SK-N-SH treated with all-trans-retinoic acid at 6 μM for 48 hours (cell line): ENCODE measurements at regions not wholly inside any gene's neighbourhood (a gene's known extent, or its start where the extent isn't known, plus 50 kb on each side); places are given as distances from the start of the nearest gene placed in this dataset.

ENCODE experiments used
- ATAC-seq: fragments of 200-7000 bp; cut with Tn5 transposase; 3 replicates; pipeline ENCODE4 v1.9.1; 2020; ENCODE audit warnings: mild to moderate bottlenecking, moderate library complexity
- ARNTL ChIP-seq: fragments of 450-650 bp; formaldehyde crosslinking; IDR thresholded peaks from 2 replicates; pipeline ENCODE4 v1.5.0; 2020; ENCODE audit warnings: low read depth, mild to moderate bottlenecking, moderate library complexity, borderline replicate concordance
- CSDC2 ChIP-seq: fragments of 250-450 bp; sonication (Bioruptor Pico); IDR thresholded peaks from 2 replicates; pipeline ENCODE4 v1.5.0; 2020; ENCODE audit warnings: mild to moderate bottlenecking, moderate library complexity
- CSRNP3 ChIP-seq: fragments of 250-450 bp; sonication (Bioruptor Pico); IDR thresholded peaks from 2 replicates; pipeline ENCODE4 v1.5.1; 2021; ENCODE audit warnings: mild to moderate bottlenecking, moderate library complexity
- GLIS3 ChIP-seq: fragments of 250-450 bp; sonication (Bioruptor Pico); IDR thresholded peaks from 2 replicates; pipeline ENCODE4 v1.5.0; 2020; ENCODE audit warnings: mild to moderate bottlenecking, moderate library complexity
- ISL1 ChIP-seq: fragments of 250-450 bp; sonication (Bioruptor Pico); IDR thresholded peaks from 2 replicates; pipeline ENCODE4 v2.1.2; 2022; ENCODE audit warnings: mild to moderate bottlenecking, moderate library complexity
- OSR1 ChIP-seq: fragments of 250-450 bp; sonication (Bioruptor Pico); IDR thresholded peaks from 2 replicates; pipeline ENCODE4 v1.8.0; 2022; ENCODE audit warnings: moderate library complexity, mild to moderate bottlenecking, inconsistent platforms
- PATZ1 ChIP-seq: fragments of 250-450 bp; sonication (Bioruptor Pico); IDR thresholded peaks from 2 replicates; pipeline ENCODE4 v1.8.0; 2020; ENCODE audit warnings: mild to moderate bottlenecking, moderate library complexity, borderline replicate concordance
- PPARA ChIP-seq: fragments of 250-450 bp; sonication (Bioruptor Pico); IDR thresholded peaks from 2 replicates; pipeline ENCODE4 v1.5.0; 2020; ENCODE audit warnings: mild to moderate bottlenecking, borderline replicate concordance
- SNAI2 ChIP-seq: fragments of 250-450 bp; sonication (Bioruptor Pico); IDR thresholded peaks from 2 replicates; pipeline ENCODE4 v1.5.0; 2020; ENCODE audit warnings: mild to moderate bottlenecking, moderate library complexity
- TCF4 ChIP-seq: fragments of 250-450 bp; sonication (Bioruptor Pico); IDR thresholded peaks from 2 replicates; pipeline ENCODE4 v1.8.0; 2021; ENCODE audit warnings: mild to moderate bottlenecking, moderate library complexity, borderline replicate concordance
- TOX ChIP-seq: fragments of 250-450 bp; sonication (Bioruptor Pico); IDR thresholded peaks from 2 replicates; pipeline ENCODE4 v1.8.0; 2021; ENCODE audit warnings: mild to moderate bottlenecking, moderate library complexity, borderline replicate concordance
- ZC3H10 ChIP-seq: fragments of 250-450 bp; sonication (Bioruptor Pico); IDR thresholded peaks from 2 replicates; pipeline ENCODE4 v1.5.1; 2021; ENCODE audit warnings: mild to moderate bottlenecking, moderate library complexity
- ZFP3 ChIP-seq: fragments of 250-450 bp; sonication (Bioruptor Pico); IDR thresholded peaks from 2 replicates; pipeline ENCODE4 v1.5.0; 2020; ENCODE audit warnings: mild to moderate bottlenecking, moderate library complexity
- ZNF565 ChIP-seq: fragments of 450-650 bp; formaldehyde crosslinking; conservative IDR thresholded peaks from 2 replicates; pipeline ENCODE4 v1.5.0; 2020; ENCODE audit warnings: low read depth, mild to moderate bottlenecking, moderate library complexity
- ZNF70 ChIP-seq: fragments of 450-650 bp; formaldehyde crosslinking; IDR thresholded peaks from 2 replicates; pipeline ENCODE4 v1.5.0; 2020; ENCODE audit warnings: mild to moderate bottlenecking, moderate library complexity
- ZNF8 ChIP-seq: fragments of 450-650 bp; formaldehyde crosslinking; IDR thresholded peaks from 2 replicates; pipeline ENCODE4 v1.5.0; 2020; ENCODE audit warnings: mild to moderate bottlenecking, moderate library complexity
- TF ChIP-seq, protein P1 (sequence below): fragments of 250-450 bp; sonication (Bioruptor Pico); IDR thresholded peaks from 2 replicates; pipeline ENCODE4 v1.5.0; 2020; ENCODE audit warnings: mild to moderate bottlenecking, moderate library complexity
- TF ChIP-seq, protein P2 (sequence below): fragments of 250-450 bp; sonication (Bioruptor Pico); IDR thresholded peaks from 2 replicates; pipeline ENCODE4 v1.5.1; 2020; ENCODE audit warnings: low read depth, mild to moderate bottlenecking, moderate library complexity

GRCh38 chr20:20872428-20872827 is 160.0 kb upstream of the RALGAPA2 start:
- TF ChIP-seq, protein P1, sequence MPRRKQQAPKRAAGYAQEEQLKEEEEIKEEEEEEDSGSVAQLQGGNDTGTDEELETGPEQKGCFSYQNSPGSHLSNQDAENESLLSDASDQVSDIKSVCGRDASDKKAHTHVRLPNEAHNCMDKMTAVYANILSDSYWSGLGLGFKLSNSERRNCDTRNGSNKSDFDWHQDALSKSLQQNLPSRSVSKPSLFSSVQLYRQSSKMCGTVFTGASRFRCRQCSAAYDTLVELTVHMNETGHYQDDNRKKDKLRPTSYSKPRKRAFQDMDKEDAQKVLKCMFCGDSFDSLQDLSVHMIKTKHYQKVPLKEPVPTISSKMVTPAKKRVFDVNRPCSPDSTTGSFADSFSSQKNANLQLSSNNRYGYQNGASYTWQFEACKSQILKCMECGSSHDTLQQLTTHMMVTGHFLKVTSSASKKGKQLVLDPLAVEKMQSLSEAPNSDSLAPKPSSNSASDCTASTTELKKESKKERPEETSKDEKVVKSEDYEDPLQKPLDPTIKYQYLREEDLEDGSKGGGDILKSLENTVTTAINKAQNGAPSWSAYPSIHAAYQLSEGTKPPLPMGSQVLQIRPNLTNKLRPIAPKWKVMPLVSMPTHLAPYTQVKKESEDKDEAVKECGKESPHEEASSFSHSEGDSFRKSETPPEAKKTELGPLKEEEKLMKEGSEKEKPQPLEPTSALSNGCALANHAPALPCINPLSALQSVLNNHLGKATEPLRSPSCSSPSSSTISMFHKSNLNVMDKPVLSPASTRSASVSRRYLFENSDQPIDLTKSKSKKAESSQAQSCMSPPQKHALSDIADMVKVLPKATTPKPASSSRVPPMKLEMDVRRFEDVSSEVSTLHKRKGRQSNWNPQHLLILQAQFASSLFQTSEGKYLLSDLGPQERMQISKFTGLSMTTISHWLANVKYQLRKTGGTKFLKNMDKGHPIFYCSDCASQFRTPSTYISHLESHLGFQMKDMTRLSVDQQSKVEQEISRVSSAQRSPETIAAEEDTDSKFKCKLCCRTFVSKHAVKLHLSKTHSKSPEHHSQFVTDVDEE = no peak
- TF ChIP-seq ZNF70 (CRISPR knock-in tag) (no peak), GLIS3 (no peak), PPARA (CRISPR knock-in tag) (no peak), TCF4 (CRISPR knock-in tag) (no peak), ARNTL (no peak), ZC3H10 (CRISPR knock-in tag) (no peak), OSR1 (CRISPR knock-in tag) (no peak), ISL1 (no peak)
- ATAC-seq = no peak

GRCh38 chr20:20869161-20869775 is 156.8 kb upstream of the RALGAPA2 start:
- ATAC-seq = no peak

DNA sequence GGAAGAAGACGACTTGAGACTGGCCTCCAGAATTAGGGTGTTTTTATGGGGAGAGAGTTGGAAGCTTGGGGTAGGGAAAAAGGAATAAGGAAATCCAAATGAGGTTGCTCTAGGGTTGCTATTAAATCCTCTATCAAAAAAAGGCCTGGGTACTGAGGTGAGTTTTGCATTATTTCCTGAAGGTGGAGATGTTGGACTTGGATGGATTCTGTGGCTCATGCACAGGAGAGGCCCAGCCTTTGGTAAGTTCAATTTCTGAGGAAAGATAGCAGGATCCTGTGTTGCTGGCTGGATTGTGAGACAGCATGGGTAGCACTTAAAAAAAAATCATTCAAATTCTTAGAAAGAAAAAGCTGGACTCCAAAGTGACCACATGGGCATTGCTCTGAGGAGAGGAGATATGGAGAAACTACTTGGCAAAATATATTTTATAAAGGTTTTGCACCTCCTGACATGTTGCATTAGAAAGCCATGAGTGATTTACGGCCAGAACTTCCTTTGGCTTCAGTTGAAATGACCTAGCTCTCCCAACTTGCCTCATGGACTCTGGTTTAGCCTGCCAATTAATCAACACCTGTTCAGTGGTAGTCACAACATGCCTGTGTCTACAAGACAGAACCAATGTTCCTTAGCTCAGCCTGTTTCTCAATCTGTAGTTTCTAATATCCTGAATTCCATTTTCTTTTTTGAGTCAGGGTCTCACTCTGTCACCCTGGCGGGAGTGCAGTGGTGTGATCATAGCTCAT is 152.1 kb upstream of the RALGAPA2 start:
- TF ChIP-seq ZFP3 (CRISPR knock-in tag) (no peak), OSR1 (CRISPR knock-in tag) (no peak), SNAI2 (no peak), PPARA (CRISPR knock-in tag) (no peak), PATZ1 (no peak), ZNF565 (CRISPR knock-in tag) (no peak), ZNF70 (CRISPR knock-in tag) (no peak), ISL1 (no peak), GLIS3 (no peak), TCF4 (CRISPR knock-in tag) (no peak)
- ATAC-seq = peak; percentile 48; the same call in 1 of the 3 replicates

More at GRCh38 chr20:20869161-20869775, 156.8 kb upstream of the RALGAPA2 start:
- TF ChIP-seq PPARA (CRISPR knock-in tag) (no peak), ZNF70 (CRISPR knock-in tag) (no peak), ZNF8 (CRISPR knock-in tag) (no peak), ISL1 (no peak), TOX (no peak), ARNTL (no peak), ZFP3 (CRISPR knock-in tag) (no peak), CSRNP3 (CRISPR knock-in tag) (no peak), SNAI2 (no peak), ZNF565 (CRISPR knock-in tag) (no peak), OSR1 (CRISPR knock-in tag) (no peak), CSDC2 (CRISPR knock-in tag) (no peak), ZC3H10 (CRISPR knock-in tag) (no peak), GLIS3 (no peak), TCF4 (CRISPR knock-in tag) (no peak)
- TF ChIP-seq, protein P1 = no peak
- TF ChIP-seq, protein P2, sequence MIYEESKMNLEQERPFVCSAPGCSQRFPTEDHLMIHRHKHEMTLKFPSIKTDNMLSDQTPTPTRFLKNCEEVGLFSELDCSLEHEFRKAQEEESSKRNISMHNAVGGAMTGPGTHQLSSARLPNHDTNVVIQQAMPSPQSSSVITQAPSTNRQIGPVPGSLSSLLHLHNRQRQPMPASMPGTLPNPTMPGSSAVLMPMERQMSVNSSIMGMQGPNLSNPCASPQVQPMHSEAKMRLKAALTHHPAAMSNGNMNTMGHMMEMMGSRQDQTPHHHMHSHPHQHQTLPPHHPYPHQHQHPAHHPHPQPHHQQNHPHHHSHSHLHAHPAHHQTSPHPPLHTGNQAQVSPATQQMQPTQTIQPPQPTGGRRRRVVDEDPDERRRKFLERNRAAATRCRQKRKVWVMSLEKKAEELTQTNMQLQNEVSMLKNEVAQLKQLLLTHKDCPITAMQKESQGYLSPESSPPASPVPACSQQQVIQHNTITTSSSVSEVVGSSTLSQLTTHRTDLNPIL (CRISPR knock-in tag) = no peak
